ENCODE measurements at regions not wholly inside any gene's neighbourhood (a gene's known extent, or its start where the extent isn't known, plus 50 kb on each side); places are given as distances from the start of the nearest gene placed in this dataset.

DNA sequence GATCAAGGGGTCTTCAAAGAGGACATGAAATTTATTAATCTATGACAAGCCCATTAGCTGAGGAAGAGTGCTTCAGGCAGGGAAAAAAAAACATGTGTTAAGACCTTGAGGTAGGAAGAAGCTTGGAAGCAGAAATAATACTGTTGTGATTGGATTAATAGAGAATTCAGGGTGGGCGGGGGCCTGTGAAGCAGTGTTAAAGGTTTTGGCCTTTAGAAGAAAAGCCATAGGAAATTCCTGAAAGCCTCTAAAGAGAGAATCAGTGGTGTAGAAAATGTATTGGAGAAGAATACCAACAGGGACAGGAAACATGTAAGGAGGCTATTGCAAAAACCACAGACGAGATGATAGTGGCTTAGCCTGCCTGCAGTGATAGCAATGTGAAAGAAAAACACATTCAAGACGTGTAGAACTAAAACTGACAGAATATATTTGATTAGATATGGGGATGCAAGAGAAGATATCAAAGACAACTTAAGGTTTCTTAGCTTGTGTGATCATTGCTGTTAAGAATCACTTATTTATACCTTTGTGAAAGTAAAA lies 404.4 kb upstream of the ANO3 start:
- TF ChIP-seq, protein P1, sequence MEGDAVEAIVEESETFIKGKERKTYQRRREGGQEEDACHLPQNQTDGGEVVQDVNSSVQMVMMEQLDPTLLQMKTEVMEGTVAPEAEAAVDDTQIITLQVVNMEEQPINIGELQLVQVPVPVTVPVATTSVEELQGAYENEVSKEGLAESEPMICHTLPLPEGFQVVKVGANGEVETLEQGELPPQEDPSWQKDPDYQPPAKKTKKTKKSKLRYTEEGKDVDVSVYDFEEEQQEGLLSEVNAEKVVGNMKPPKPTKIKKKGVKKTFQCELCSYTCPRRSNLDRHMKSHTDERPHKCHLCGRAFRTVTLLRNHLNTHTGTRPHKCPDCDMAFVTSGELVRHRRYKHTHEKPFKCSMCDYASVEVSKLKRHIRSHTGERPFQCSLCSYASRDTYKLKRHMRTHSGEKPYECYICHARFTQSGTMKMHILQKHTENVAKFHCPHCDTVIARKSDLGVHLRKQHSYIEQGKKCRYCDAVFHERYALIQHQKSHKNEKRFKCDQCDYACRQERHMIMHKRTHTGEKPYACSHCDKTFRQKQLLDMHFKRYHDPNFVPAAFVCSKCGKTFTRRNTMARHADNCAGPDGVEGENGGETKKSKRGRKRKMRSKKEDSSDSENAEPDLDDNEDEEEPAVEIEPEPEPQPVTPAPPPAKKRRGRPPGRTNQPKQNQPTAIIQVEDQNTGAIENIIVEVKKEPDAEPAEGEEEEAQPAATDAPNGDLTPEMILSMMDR (conservative IDR thresholded peaks at IDR 0.05; ENCODE audit: low read depth in 2 of 2) = no peak
- TF ChIP-seq ZNF114 (CRISPR knock-in tag; IDR thresholded peaks at IDR 0.05) (no peak), EZH2 (IDR thresholded peaks at IDR 0.05; ENCODE audit: low read depth, unreplicated experiment) (no peak), EZH2phosphoT487 (IDR thresholded peaks at IDR 0.05; ENCODE audit: unreplicated experiment) (no peak), CREB1 (CRISPR knock-in tag; IDR thresholded peaks at IDR 0.05; ENCODE audit: low read depth) (no peak), POLR2AphosphoS5 (IDR thresholded peaks at IDR 0.05; ENCODE audit: low read depth) (no peak), STAT1 (IDR thresholded peaks at IDR 0.05; ENCODE audit: unreplicated experiment) (no peak), JUNB (IDR thresholded peaks at IDR 0.05; ENCODE audit: unreplicated experiment) (no peak)
- TF ChIP-seq, protein P2, sequence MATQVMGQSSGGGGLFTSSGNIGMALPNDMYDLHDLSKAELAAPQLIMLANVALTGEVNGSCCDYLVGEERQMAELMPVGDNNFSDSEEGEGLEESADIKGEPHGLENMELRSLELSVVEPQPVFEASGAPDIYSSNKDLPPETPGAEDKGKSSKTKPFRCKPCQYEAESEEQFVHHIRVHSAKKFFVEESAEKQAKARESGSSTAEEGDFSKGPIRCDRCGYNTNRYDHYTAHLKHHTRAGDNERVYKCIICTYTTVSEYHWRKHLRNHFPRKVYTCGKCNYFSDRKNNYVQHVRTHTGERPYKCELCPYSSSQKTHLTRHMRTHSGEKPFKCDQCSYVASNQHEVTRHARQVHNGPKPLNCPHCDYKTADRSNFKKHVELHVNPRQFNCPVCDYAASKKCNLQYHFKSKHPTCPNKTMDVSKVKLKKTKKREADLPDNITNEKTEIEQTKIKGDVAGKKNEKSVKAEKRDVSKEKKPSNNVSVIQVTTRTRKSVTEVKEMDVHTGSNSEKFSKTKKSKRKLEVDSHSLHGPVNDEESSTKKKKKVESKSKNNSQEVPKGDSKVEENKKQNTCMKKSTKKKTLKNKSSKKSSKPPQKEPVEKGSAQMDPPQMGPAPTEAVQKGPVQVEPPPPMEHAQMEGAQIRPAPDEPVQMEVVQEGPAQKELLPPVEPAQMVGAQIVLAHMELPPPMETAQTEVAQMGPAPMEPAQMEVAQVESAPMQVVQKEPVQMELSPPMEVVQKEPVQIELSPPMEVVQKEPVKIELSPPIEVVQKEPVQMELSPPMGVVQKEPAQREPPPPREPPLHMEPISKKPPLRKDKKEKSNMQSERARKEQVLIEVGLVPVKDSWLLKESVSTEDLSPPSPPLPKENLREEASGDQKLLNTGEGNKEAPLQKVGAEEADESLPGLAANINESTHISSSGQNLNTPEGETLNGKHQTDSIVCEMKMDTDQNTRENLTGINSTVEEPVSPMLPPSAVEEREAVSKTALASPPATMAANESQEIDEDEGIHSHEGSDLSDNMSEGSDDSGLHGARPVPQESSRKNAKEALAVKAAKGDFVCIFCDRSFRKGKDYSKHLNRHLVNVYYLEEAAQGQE (IDR thresholded peaks at IDR 0.05; ENCODE audit: unreplicated experiment) = no peak

Data from GM23338 (cell line).